Middle frontal gyrus (tissue), 1 donor: ENCODE measurements at regions not wholly inside any gene's neighbourhood (a gene's known extent, or its start where the extent isn't known, plus 50 kb on each side); places are given as distances from the start of the nearest gene placed in this dataset.
"Not testable (repeated sequence)": the region's sequence is repeated elsewhere in the genome, so short reads cannot be mapped to it uniquely, and the experiment has no call there.

ENCODE experiments used
- DNase-seq: peaks from one replicate; pipeline ENCODE4 v3.0.0-alpha.2; 2015; ENCODE audit warnings: low spot score; ENCODE audit errors: extremely low spot score

DNA sequence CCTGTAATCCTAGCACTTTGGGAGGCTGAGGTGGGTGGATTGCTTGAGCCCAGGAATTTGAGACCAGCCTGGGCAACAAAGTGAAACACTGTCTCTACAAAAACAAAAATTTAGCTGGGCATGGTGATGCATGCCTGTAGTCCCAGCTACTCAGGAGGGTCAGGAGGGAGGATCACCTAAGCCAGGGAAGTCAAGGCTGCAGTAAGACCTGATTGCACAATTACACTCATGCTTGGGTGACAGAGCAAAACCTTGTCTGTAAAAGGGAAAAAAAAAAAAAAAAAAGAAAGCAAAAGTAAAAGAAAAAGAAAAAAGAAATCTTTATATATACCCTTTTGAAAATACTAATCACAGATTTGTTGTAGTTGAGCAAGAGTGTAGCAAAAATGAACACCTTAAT lies 801.0 kb upstream of the IGFBP7 start:
- no peak for DNase-seq

GRCh38 chr4:57910151-57910550 lies 800.0 kb upstream of the IGFBP7 start:
- DNase-seq, result no peak

- no peak for DNase-seq
Measured at GRCh38 chr4:57905965-57906364, 795.8 kb upstream of the IGFBP7 start.

DNA sequence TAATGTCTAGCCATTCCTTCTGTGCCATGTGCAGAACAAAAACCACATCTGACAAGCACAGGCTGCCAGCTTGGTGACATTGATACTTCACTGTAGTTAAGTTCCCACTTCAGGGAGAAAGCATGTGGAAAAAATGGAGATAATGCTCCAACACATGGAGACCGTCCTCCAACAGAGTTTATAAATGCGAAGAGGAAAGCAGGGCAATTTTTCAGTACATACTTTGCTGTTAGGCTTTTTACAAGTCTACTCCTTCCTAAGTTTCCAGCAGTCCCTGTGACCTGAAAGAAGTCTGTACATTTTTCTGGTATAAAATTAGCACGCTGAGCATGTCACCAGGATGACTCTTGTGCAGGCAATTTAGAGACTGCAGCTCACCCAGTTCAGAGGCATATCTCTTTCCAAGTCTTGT lies 766.9 kb upstream of the IGFBP7 start:
- DNase-seq, result no peak

GRCh38 chr4:57875829-57876392 lies 765.7 kb upstream of the IGFBP7 start:
- no peak for DNase-seq

DNA sequence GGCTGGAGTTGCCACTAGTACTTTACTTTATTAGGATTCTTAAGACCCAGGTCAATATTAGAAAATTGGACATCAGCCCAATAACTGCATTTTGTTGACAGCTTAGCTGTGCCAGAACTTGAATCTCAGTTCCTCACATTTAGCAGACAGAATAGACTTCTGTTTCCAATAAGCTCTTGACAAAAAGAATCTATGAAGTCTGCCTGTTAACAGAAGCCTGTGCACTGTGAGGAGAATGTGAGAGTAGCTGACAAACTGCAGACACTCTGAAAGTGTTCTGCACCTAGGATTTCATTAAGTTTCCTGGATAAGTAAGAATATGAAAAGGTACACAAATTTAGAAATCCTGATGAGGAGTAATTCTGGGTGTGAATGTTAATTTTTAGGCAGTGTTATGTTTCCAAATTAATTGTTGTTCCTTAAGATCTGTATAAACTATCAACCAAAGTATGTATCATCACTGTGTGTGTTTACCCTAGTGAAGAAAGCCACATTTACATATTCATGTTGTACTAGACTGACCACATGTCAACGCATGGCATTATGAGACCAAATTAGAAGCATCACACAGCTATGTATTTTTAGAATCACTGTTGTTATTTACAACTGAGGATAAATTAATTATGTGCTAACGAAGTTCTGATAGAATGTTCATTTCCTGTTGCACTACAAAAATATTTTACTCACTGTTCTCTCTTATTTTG lies 756.4 kb upstream of the IGFBP7 start:
- DNase-seq, result no peak

DNA sequence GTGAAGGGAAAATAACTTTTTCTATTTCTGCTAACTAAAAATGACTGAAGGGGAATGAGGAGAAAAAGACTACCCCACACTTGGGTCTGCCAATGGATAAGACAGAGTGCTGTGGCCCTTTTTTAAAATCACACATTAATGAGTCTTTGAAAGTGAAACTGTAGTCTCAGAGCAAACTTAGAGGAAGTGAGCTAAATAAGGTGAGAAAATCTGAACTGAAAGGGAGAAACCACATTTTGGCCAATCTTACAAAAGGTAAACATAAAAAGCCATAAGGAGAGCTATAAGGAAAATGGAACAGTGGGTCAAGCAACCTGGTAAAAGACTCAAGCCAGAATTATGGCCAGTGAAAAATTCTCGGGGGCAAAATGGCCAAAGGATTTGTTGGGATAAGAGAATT lies 755.1 kb upstream of the IGFBP7 start:
- no peak for DNase-seq

DNA sequence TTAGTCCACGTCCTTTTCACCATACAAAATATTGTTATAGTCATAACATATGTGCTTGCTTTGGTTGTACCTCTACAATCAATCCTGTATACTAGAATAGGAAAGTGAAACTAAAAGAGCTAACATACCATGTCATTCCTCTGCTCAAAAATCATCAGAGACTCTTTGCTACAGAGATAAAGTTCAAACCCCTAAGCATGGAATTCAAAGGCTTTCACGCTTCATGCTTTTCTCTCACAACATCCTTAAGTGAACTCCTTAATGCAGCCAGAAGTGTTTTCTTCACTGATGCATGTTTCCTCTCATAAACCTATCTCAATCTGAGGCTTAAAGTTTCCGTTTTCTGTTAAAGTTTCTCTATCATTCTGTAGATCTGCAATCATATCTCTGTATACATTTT lies 744.6 kb upstream of the IGFBP7 start:
- DNase-seq, result no peak

DNA sequence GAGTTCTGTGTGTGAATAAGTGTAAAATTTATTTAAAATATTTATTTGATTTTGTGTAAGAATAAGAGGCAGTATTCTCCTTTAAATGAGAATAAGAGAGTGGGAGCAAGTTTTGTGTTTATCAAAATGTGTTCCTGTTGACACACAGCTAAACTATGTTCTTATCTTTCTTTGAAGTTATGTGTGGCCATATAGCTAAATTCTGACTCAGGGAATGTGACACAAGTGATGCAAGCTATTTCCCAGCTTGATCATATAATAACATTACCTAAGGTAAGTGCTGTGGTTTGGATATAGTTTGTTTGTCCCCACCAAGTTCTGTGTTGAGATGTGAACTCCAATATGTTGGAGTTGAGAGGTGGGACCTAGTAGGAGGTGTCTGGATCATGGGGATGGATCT lies 740.0 kb upstream of the IGFBP7 start:
- no peak for DNase-seq

GRCh38 chr4:57832083-57832482 lies 721.9 kb upstream of the IGFBP7 start:
- DNase-seq, result no peak

- no peak for DNase-seq
Measured at GRCh38 chr4:57789666-57790065, 679.5 kb upstream of the IGFBP7 start.

- no peak for DNase-seq
Measured at GRCh38 chr4:57777876-57778275, 667.7 kb upstream of the IGFBP7 start.

DNA sequence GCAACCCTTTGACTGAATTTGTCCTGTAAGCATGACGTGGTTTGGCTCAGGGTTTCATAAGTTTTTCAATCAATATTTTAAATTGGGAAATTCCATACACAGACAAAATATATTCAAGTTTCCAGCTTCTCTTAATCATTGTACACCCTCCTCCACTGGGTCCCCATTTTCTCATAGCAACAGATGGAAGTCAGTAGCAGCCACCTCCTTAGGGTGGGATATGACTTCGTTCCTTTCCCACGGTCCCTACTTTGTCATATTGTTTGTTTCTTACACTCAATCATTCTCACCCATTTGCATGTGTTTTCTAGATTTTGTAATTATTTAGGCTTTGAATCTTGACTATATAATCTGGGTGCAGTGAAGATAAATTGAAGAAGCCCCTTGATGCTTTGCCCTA lies 664.5 kb upstream of the IGFBP7 start:
- no peak for DNase-seq

GRCh38 chr4:57774171-57774570 lies 664.0 kb upstream of the IGFBP7 start:
- DNase-seq, result peak; percentile 31

DNA sequence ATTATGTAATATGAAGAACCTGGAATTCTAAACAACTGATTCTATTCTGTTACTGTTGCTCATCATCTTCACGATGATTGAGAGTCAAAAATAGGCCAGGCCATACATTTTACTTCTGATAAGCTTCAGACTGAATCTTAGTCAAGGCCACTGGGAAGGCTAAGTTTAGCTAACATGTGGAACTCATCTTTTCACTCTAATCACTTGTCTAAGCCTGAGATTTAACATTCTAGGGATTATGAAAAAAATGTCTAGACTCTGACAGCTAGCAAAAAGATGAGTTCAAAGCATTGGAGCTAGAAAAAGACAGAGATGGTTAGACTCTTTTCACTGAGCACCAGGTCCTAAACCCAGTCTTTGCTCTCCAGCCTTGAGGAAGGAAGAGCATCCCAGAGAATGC lies 656.2 kb upstream of the IGFBP7 start:
- DNase-seq, result no peak

GRCh38 chr4:57764856-57765255 lies 654.7 kb upstream of the IGFBP7 start:
- DNase-seq, result peak; percentile 30

- DNase-seq, result no peak
Measured at GRCh38 chr4:57763070-57763469, 652.9 kb upstream of the IGFBP7 start.

DNA sequence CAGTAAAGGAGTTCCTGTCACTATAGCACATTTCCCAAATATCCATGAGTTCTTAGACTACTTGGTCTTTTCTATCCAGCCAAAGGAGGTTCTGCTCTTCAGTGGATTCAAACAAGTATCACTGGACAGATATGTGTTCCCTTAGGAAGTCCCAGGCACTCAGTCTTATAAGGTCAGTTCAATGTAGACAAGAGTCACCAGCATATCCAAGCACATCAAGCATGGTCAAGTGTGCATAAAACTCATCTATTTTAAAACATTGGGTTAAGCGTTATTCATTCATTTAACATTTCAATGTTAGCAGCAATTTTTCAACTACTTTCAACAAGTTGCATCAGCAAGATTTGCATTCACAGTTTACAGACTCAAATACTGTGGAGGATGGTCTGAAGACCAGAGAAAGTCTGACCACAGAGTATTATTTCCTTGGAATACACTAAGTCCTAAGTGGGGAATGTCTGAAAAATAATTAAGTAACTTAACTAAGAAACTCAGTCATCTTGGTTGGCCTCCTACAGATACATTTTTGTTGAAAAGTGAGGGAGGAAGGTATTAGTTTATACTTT lies 630.5 kb upstream of the IGFBP7 start:
- DNase-seq, result no peak

GRCh38 chr4:57736781-57737180 lies 626.6 kb upstream of the IGFBP7 start:
- DNase-seq, result no peak

GRCh38 chr4:57734104-57734670 lies 624.0 kb upstream of the IGFBP7 start:
- DNase-seq, result no peak

- DNase-seq, result not testable (repeated sequence)
Measured at GRCh38 chr4:57729775-57730570, 619.8 kb upstream of the IGFBP7 start.

DNA sequence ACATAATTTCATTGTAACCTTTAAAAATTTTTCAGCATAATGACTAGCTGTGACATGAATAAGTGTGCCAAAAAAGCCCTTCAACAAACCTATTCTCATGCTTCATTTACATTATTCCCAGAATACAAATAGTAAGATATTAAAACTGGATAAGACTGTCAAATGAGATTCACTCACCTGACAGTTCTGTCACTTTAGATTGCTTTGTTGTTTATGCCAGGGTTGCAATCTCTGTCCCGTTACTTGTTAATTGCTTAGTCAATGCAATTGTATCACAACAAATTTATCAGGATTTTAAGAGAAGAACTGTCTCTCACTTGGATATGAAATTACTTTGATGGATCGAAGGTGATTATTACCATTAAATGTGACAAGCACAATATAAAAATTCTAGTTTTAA lies 616.0 kb upstream of the IGFBP7 start:
- DNase-seq, result no peak
